IMR-90 (cell line): ENCODE measurements at regions not wholly inside any gene's neighbourhood (a gene's known extent, or its start where the extent isn't known, plus 50 kb on each side); places are given as distances from the start of the nearest gene placed in this dataset.
A peak's percentile ranks its signal among the peaks of the same experiment; 100 is the strongest.

Experiments
- ATAC-seq: fragments of 200-7000 bp; cut with Tn5 transposase; 2 replicates; pipeline ENCODE4 v1.9.1; 2020; ENCODE audit warnings: low read depth, mild to moderate bottlenecking, moderate library complexity
- BruUV-seq: library from RNA; stranded (reverse); fragments of 400-500 nt; replicated peaks from 2 replicates; lab custom pipeline; 2021; lab: Mats Ljungman, UMichigan
- CTCF ChIA-PET: fragments of 300-600 bp; formaldehyde crosslinking; extraction: SDS; loops from one replicate; lab custom pipeline; 2021; ENCODE audit warnings: antibody characterized with exemption; lab: Yijun Ruan, JAX
- POLR2A ChIA-PET: fragments of 300-600 bp; sonication (Branson Sonifier 250); formaldehyde crosslinking; loops from one replicate; lab custom pipeline; 2022; ENCODE audit warnings: antibody characterized with exemption; ENCODE audit not compliant: unreplicated experiment; lab: Charles Lee
- DNase-seq: peaks from one replicate; pipeline ENCODE4 v3.0.0; 2013
- H2AFZ ChIP-seq: replicated peaks from 2 replicates; pipeline ENCODE3; 2013; ENCODE audit warnings: low read length, mild to moderate bottlenecking; ENCODE audit not compliant: poor library complexity
- H2AK5ac ChIP-seq: 2 replicates; pipeline ENCODE4 v1.6.1; 2013; ENCODE audit warnings: low read depth, low read length, inconsistent platforms
- H2AK9ac ChIP-seq: replicated peaks from 2 replicates; pipeline ENCODE3; 2013; ENCODE audit warnings: mild to moderate bottlenecking, low read depth, low read length, moderate library complexity; ENCODE audit not compliant: poor library complexity
- H2BK120ac ChIP-seq: 2 replicates; pipeline ENCODE4 v1.6.1; 2013; ENCODE audit warnings: low read depth, low read length, inconsistent platforms
- H2BK15ac ChIP-seq: 3 replicates; pipeline ENCODE4 v1.6.1; 2013; ENCODE audit warnings: low read depth, low read length, inconsistent platforms
- H2BK20ac ChIP-seq: 2 replicates; pipeline ENCODE4 v1.6.1; 2013; ENCODE audit warnings: low read depth, mild to moderate bottlenecking, inconsistent platforms, low read length, moderate library complexity
- H2BK5ac ChIP-seq: 2 replicates; pipeline ENCODE4 v1.6.1; 2013; ENCODE audit warnings: mild to moderate bottlenecking, low read depth, low read length, inconsistent platforms; ENCODE audit not compliant: poor library complexity, severe bottlenecking
- H3K14ac ChIP-seq: replicated peaks from 2 replicates; pipeline ENCODE4 v1.6.1; 2013; ENCODE audit warnings: low read depth, low read length, inconsistent platforms
- H3K18ac ChIP-seq: 2 replicates; pipeline ENCODE4 v1.6.1; 2013; ENCODE audit warnings: low read depth, low read length, control low read depth
- H3K23ac ChIP-seq: 2 replicates; pipeline ENCODE4 v1.6.1; 2013; ENCODE audit warnings: low read depth, low read length, inconsistent platforms
- H3K27ac ChIP-seq: 2 replicates; pipeline ENCODE4 v1.5.1; 2013; ENCODE audit warnings: mild to moderate bottlenecking, control low read depth, low read length; ENCODE audit not compliant: insufficient read depth
- H3K27me3 ChIP-seq: 2 replicates; pipeline ENCODE4 v1.6.1; 2013; ENCODE audit warnings: low read length; ENCODE audit not compliant: control insufficient read depth, insufficient read depth
- H3K36me3 ChIP-seq: 2 replicates; pipeline ENCODE4 v1.6.1; 2013; ENCODE audit warnings: low read length, mixed read lengths; ENCODE audit not compliant: control insufficient read depth, insufficient read depth
- H3K4ac ChIP-seq: 2 replicates; pipeline ENCODE4 v1.6.1; 2013; ENCODE audit warnings: low read depth, low read length, inconsistent platforms
- H3K4me1 ChIP-seq: 2 replicates; pipeline ENCODE4 v1.6.1; 2013; ENCODE audit warnings: low read length, mixed read lengths; ENCODE audit not compliant: control insufficient read depth, insufficient read depth
- H3K4me2 ChIP-seq: 2 replicates; pipeline ENCODE4 v1.6.1; 2013; ENCODE audit warnings: low read depth, mild to moderate bottlenecking, control low read depth, low read length, moderate library complexity
- H3K4me3 ChIP-seq: 2 replicates; pipeline ENCODE4 v1.5.1; 2013; ENCODE audit warnings: low read depth, mild to moderate bottlenecking, control low read depth, low read length, moderate library complexity; ENCODE audit not compliant: insufficient read depth
- H3K56ac ChIP-seq: 2 replicates; pipeline ENCODE4 v1.6.1; 2013; ENCODE audit warnings: low read length, inconsistent platforms; ENCODE audit not compliant: insufficient read depth; ENCODE audit errors: extremely low read depth
- H3K79me1 ChIP-seq, 2 experiments: 2 replicates each; pipeline ENCODE4 v1.6.1; 2013; ENCODE audit warnings: low read length in 2 of 2, inconsistent platforms in 1 of 2, low read depth in 1 of 2
- H3K9ac ChIP-seq: 2 replicates; pipeline ENCODE4 v1.6.1; 2013; ENCODE audit warnings: low read depth, low read length, control low read depth
- H3K9me1 ChIP-seq: 2 replicates; pipeline ENCODE4 v1.6.1; 2013; ENCODE audit warnings: low read length, inconsistent platforms; ENCODE audit not compliant: insufficient read depth
- H3K9me3 ChIP-seq: 2 replicates; pipeline ENCODE4 v1.6.1; 2013; ENCODE audit warnings: low read length; ENCODE audit not compliant: control insufficient read depth, insufficient read depth
- H4K20me1 ChIP-seq: 2 replicates; pipeline ENCODE4 v1.6.1; 2013; ENCODE audit warnings: low read length, inconsistent platforms; ENCODE audit not compliant: insufficient read depth
- H4K5ac ChIP-seq: 2 replicates; pipeline ENCODE4 v1.6.1; 2013; ENCODE audit warnings: mild to moderate bottlenecking, low read depth, low read length, control low read depth
- H4K8ac ChIP-seq, 2 experiments: 2 replicates each; pipeline ENCODE4 v1.6.1; 2013; ENCODE audit warnings: low read depth in 2 of 2, low read length in 2 of 2, control low read depth in 1 of 2, inconsistent platforms in 1 of 2
- H4K91ac ChIP-seq: 2 replicates; pipeline ENCODE4 v1.6.1; 2013; ENCODE audit warnings: low read depth, low read length, inconsistent platforms; ENCODE audit not compliant: insufficient read depth
- BHLHE40 ChIP-seq: fragments of 150-350 bp; IDR thresholded peaks from 2 replicates; pipeline ENCODE4 v1.6.1; 2016; ENCODE audit warnings: mild to moderate bottlenecking, low read depth, low read length
- CEBPB ChIP-seq: IDR thresholded peaks from 2 replicates; pipeline ENCODE4 v1.6.1; 2012; ENCODE audit warnings: low read depth, low read length, improper control_type of control experiment
- FOS ChIP-seq: fragments of 150-350 bp; IDR thresholded peaks from 2 replicates; pipeline ENCODE4 v1.6.1; 2016; ENCODE audit warnings: low read depth, low read length
- MXI1 ChIP-seq: IDR thresholded peaks from 2 replicates; pipeline ENCODE4 v1.6.1; 2012; ENCODE audit warnings: low read depth, mild to moderate bottlenecking, low read length, moderate library complexity, borderline replicate concordance
- RFX5 ChIP-seq: IDR thresholded peaks from 2 replicates; pipeline ENCODE4 v1.8.0; 2012; ENCODE audit warnings: low read depth, mild to moderate bottlenecking, low read length, moderate library complexity
- WGBS, 2 experiments: methylation state at CpG; one replicate each; pipeline versions ENCODE4 v1.1.5 to v1.1.7; 2013; ENCODE audit warnings: missing lambda C conversion rate in 2 of 2; ENCODE audit not compliant: insufficient read length in 1 of 2; ENCODE audit errors: extremely low coverage in 2 of 2; 5-methylcytosine and 5-hydroxymethylcytosine counted together
- dilution Hi-C: fragments of 300-500 bp; cut with HindIII; formaldehyde crosslinking; loops from one replicate; pipeline ENCODE4 v1.14.3; 2018; ENCODE audit warnings: low sequenced_read_pairs; ENCODE audit not compliant: unreplicated experiment
- in situ Hi-C: fragments of 300-500 bp; cut with MboI; formaldehyde crosslinking; loops from 3 replicates; pipeline ENCODE4 v1.14.3; 2019; ENCODE audit warnings: low sequenced_read_pairs, inconsistent platforms, mixed read lengths
- intact Hi-C: fragments of 100-400 bp; cut with micrococcal nuclease; formaldehyde crosslinking; loops from 2 replicates; pipeline ENCODE4 v1.10.0; 2022
- TF ChIP-seq, protein P1 (sequence below): conservative IDR thresholded peaks from 2 replicates; pipeline ENCODE4 v1.5.1; 2012; ENCODE audit warnings: mild to moderate bottlenecking, low read depth, low read length, improper control_type of control experiment

GRCh38 chr4:14110407-14110806, 482.9 kb upstream of the BOD1L1 start:
- in situ Hi-C loops: no loop called here
- H3K9ac ChIP-seq: no peak overlapping the region

More at GRCh38 chr4:14110407-14110806, 482.9 kb upstream of the BOD1L1 start:
- peak; percentile 93 for ATAC-seq
- Histone ChIP-seq H2AFZ (no peak overlapping the region), H3K4me3 (no peak overlapping the region), H3K18ac (no peak overlapping the region; the same call in 1 of the 2 replicates), H4K20me1 (no peaks in the 10 kb centered on the region), H3K36me3 (no peaks in the 10 kb centered on the region), H4K5ac (no peak overlapping the region), H2AK9ac (no peak overlapping the region), H2BK15ac (0 out of 3 replicates have a peak overlapping the region, but pooled peaks have one; percentile 31), H3K27ac (no peak overlapping the region), H4K91ac (no peak overlapping the region), H3K27me3 (no peaks in the 10 kb centered on the region), H3K4me1 (no peaks in the 10 kb centered on the region), H3K4me2 (no peak overlapping the region), H3K4ac (no peak overlapping the region), H3K79me1 (no peaks in the 10 kb centered on the region), H2BK20ac (no peak overlapping the region), H2BK120ac (no peak overlapping the region), H3K9me3 (no peaks in the 10 kb centered on the region), H3K14ac (no peak overlapping the region), H4K8ac (no peak overlapping the region), H3K9me1 (no peaks in the 10 kb centered on the region), H2BK5ac (no peak overlapping the region), H3K56ac (no peak overlapping the region), H2AK5ac (no peak overlapping the region), H3K23ac (no peak overlapping the region)
- intact Hi-C loops (no loop called here), dilution Hi-C loops (no loop called here)
- 100% methylated on average over 1 of the region's 2 CpGs; no CpG with 5 or more reads in 1 of the 2 experiments for WGBS, 2 experiments
- CTCF ChIA-PET: interaction anchor here (0.6 kb wide), 1 partner anchor 149 kb away, joined by 5 read pairs; no protein-coding TSS in a partner anchor
- peak; percentile 85 for DNase-seq
- no peak for TF ChIP-seq RFX5
- TF ChIP-seq BHLHE40: no peak
- peak; percentile 45; the same call in 1 of the 2 replicates for TF ChIP-seq CEBPB
- TF ChIP-seq, protein P1, sequence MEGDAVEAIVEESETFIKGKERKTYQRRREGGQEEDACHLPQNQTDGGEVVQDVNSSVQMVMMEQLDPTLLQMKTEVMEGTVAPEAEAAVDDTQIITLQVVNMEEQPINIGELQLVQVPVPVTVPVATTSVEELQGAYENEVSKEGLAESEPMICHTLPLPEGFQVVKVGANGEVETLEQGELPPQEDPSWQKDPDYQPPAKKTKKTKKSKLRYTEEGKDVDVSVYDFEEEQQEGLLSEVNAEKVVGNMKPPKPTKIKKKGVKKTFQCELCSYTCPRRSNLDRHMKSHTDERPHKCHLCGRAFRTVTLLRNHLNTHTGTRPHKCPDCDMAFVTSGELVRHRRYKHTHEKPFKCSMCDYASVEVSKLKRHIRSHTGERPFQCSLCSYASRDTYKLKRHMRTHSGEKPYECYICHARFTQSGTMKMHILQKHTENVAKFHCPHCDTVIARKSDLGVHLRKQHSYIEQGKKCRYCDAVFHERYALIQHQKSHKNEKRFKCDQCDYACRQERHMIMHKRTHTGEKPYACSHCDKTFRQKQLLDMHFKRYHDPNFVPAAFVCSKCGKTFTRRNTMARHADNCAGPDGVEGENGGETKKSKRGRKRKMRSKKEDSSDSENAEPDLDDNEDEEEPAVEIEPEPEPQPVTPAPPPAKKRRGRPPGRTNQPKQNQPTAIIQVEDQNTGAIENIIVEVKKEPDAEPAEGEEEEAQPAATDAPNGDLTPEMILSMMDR: no peak
- TF ChIP-seq MXI1: no peak
- TF ChIP-seq FOS: peak; percentile 31; the same call in 1 of the 2 replicates
- BruUV-seq: no TSS peak
- POLR2A ChIA-PET: no interaction called here
